ENCODE measurements at regions not wholly inside any gene's neighbourhood (a gene's known extent, or its start where the extent isn't known, plus 50 kb on each side); places are given as distances from the start of the nearest gene placed in this dataset.

DNA sequence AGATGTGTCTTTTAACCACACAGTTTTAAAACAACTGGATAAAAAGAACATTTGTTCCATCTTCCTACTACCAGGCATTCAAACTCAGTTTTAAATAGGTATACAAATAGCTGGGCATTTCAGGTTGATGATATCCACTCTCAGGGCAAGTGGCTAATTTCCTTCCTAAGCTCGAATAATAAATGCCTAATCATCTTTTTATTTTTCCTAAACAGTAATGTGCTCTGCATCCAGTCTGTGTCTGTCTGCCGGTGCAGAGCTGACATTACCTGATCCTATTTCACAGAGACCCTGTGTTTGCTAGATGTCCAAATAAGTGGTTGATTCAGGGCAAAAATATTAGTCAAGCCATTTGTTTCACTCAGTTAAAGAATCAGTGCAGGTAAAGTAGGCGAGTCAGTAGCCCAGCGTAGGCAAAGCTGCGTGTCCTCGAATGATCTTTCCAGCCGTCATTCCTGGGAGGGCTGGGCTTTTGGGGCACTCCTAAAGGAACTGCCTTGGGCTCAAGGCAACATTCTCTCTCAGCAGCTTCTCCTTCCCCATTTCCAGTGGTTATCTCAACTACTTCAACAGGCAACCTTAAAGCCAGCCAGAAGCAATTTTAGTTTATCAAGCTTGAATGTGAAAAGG, 74.2 kb upstream of the BMP2 start:
- DNase-seq: no peak
- Histone ChIP-seq H3K27me3 (ENCODE audit: insufficient read depth) (no peaks in the 10 kb centered on the region; the same call in 1 of the 2 replicates), H3F3A (replicated peaks; ENCODE audit: insufficient read depth) (no peaks in the 10 kb centered on the region), H3K4me3 (ENCODE audit: low read depth in 2 of 2, low read length in 1 of 2) (no peak overlapping the region), H3K79me2 (ENCODE audit: insufficient read depth) (no peaks in the 10 kb centered on the region), H3K9me3 (no peaks in the 10 kb centered on the region), H3K27ac (ENCODE audit: low read depth in 2 of 2, low read length in 1 of 2) (no peak overlapping the region), H4K20me1 (ENCODE audit: insufficient read depth) (no peaks in the 10 kb centered on the region), H3K4me1 (ENCODE audit: control insufficient read depth in 1 of 2, insufficient read depth in 2 of 2, low read depth in 1 of 2, low read length in 1 of 2) (no peaks in the 10 kb centered on the region), H3K36me3 (replicated peaks in 1 of 2; ENCODE audit: control insufficient read depth in 1 of 2, insufficient read depth in 2 of 2, low read length in 1 of 2) (no peaks in the 10 kb centered on the region), H3K9me2 (no peaks in the 10 kb centered on the region), H3K4me2 (no peak overlapping the region), H3K9ac (no peak overlapping the region), H2AFZ (ENCODE audit: low read depth) (no peak overlapping the region)
- ChIA-PET CTCF (interaction anchor here (0.8 kb wide), 1 partner anchor 110 kb away, joined by 3 read pairs; no protein-coding TSS in a partner anchor), POLR2A (no interaction called here)
- 32% methylated on average over 7 of the region's 7 CpGs for WGBS (ENCODE audit: low lambda C conversion rate)
- TF ChIP-seq EZH2phosphoT487 (IDR thresholded peaks at IDR 0.05; ENCODE audit: borderline replicate concordance, low read depth) (no peak), YY1 (IDR thresholded peaks at IDR 0.05; ENCODE audit: low read depth) (no peak), MEF2A (IDR thresholded peaks at IDR 0.05; ENCODE audit: borderline replicate concordance, low read depth) (no peak), GABPA (IDR thresholded peaks at IDR 0.05; ENCODE audit: low read depth) (no peak), FOSL2 (IDR thresholded peaks at IDR 0.05; ENCODE audit: borderline replicate concordance, low read depth) (no peak), RXRA (IDR thresholded peaks at IDR 0.05; ENCODE audit: borderline replicate concordance, low read depth) (no peak), RCOR1 (IDR thresholded peaks at IDR 0.05; ENCODE audit: low read length) (no peak), POLR2AphosphoS5 (IDR thresholded peaks at IDR 0.05; ENCODE audit: low read depth, low read length) (no peak), CHD2 (IDR thresholded peaks at IDR 0.05; ENCODE audit: low read length, partially characterized antibody) (no peak), USF2 (IDR thresholded peaks at IDR 0.05; ENCODE audit: borderline replicate concordance, low read depth, low read length) (no peak), RFX5 (IDR thresholded peaks at IDR 0.05; ENCODE audit: low read length) (no peak), ZBTB33 (IDR thresholded peaks at IDR 0.05; ENCODE audit: borderline replicate concordance, low read depth) (no peak), RAD21 (IDR thresholded peaks at IDR 0.05; ENCODE audit: low read length) (no peak), JUND (IDR thresholded peaks at IDR 0.05) (no peak), NFIC (IDR thresholded peaks at IDR 0.05; ENCODE audit: borderline replicate concordance) (no peak), ELF1 (IDR thresholded peaks at IDR 0.05) (no peak)
- TF ChIP-seq, protein P1, sequence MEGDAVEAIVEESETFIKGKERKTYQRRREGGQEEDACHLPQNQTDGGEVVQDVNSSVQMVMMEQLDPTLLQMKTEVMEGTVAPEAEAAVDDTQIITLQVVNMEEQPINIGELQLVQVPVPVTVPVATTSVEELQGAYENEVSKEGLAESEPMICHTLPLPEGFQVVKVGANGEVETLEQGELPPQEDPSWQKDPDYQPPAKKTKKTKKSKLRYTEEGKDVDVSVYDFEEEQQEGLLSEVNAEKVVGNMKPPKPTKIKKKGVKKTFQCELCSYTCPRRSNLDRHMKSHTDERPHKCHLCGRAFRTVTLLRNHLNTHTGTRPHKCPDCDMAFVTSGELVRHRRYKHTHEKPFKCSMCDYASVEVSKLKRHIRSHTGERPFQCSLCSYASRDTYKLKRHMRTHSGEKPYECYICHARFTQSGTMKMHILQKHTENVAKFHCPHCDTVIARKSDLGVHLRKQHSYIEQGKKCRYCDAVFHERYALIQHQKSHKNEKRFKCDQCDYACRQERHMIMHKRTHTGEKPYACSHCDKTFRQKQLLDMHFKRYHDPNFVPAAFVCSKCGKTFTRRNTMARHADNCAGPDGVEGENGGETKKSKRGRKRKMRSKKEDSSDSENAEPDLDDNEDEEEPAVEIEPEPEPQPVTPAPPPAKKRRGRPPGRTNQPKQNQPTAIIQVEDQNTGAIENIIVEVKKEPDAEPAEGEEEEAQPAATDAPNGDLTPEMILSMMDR (IDR thresholded peaks at IDR 0.05): no peak
- TF ChIP-seq, protein P2, sequence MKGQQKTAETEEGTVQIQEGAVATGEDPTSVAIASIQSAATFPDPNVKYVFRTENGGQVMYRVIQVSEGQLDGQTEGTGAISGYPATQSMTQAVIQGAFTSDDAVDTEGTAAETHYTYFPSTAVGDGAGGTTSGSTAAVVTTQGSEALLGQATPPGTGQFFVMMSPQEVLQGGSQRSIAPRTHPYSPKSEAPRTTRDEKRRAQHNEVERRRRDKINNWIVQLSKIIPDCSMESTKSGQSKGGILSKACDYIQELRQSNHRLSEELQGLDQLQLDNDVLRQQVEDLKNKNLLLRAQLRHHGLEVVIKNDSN (IDR thresholded peaks at IDR 0.05; ENCODE audit: borderline replicate concordance, low read depth): no peak

All from SK-N-SH (cell line).